Nephron (organoid): ENCODE measurements at regions not wholly inside any gene's neighbourhood (a gene's known extent, or its start where the extent isn't known, plus 50 kb on each side); places are given as distances from the start of the nearest gene placed in this dataset.

Experiments
- H3K27ac Mint-ChIP-seq, 3 experiments: 2 replicates each; pipeline ENCODE4 v1.8.0; 2020; ENCODE audit warnings: mixed read lengths in 3 of 3, mild to moderate bottlenecking in 2 of 3, moderate library complexity in 1 of 3
- H3K27me3 Mint-ChIP-seq: 2 replicates; pipeline ENCODE4 v1.8.0; 2021; ENCODE audit warnings: low read depth, mild to moderate bottlenecking, moderate library complexity, mixed read lengths
- H3K36me3 Mint-ChIP-seq: 2 replicates; pipeline ENCODE4 v1.8.0; 2020; ENCODE audit warnings: low read depth, mixed read lengths
- H3K4me1 Mint-ChIP-seq: 2 replicates; pipeline ENCODE4 v1.8.0; 2020; ENCODE audit warnings: mixed read lengths
- H3K4me3 Mint-ChIP-seq, 3 experiments: 2 replicates each; pipeline ENCODE4 v1.8.0; 2020; ENCODE audit warnings: mild to moderate bottlenecking in 3 of 3, mixed read lengths in 3 of 3, moderate library complexity in 2 of 3
- H3K9me3 Mint-ChIP-seq: 2 replicates; pipeline ENCODE4 v1.8.0; 2020; ENCODE audit warnings: mixed read lengths
- TF ChIP-seq, protein P1 (sequence below), 3 experiments: fragments of 200-600 bp; sonication (generic); IDR thresholded peaks; one replicate each; pipeline ENCODE4 v1.5.0; 2021; ENCODE audit warnings: antibody characterized with exemption in 3 of 3; ENCODE audit not compliant: unreplicated experiment in 3 of 3

DNA sequence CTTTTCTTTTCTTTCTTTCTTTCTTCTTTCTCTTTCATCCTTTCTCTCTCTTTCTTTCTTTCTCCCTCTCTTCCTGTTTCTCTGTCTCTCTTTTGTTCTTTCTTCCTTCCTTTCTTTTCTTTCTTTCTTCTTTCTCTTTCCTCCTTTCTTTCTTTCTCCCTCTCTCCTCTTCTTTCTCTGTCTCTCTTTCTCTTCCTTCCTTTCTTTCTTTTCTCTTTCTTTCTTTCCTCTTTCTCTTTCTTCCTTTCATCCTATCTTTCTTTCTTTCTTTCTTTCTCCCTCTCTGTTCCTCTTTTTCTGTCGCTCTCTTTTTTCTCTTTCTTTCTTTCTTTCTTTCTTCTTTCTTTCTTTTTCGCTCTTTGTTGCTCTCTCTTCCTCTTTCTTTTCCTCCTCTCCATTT is 1149.2 kb upstream of the AUTS2 start:
- H3K4me3 Mint-ChIP-seq, result no peak overlapping the region
- TF ChIP-seq, protein P1, sequence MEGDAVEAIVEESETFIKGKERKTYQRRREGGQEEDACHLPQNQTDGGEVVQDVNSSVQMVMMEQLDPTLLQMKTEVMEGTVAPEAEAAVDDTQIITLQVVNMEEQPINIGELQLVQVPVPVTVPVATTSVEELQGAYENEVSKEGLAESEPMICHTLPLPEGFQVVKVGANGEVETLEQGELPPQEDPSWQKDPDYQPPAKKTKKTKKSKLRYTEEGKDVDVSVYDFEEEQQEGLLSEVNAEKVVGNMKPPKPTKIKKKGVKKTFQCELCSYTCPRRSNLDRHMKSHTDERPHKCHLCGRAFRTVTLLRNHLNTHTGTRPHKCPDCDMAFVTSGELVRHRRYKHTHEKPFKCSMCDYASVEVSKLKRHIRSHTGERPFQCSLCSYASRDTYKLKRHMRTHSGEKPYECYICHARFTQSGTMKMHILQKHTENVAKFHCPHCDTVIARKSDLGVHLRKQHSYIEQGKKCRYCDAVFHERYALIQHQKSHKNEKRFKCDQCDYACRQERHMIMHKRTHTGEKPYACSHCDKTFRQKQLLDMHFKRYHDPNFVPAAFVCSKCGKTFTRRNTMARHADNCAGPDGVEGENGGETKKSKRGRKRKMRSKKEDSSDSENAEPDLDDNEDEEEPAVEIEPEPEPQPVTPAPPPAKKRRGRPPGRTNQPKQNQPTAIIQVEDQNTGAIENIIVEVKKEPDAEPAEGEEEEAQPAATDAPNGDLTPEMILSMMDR (IDR thresholded peaks at IDR 0.05; ENCODE audit: unreplicated experiment in 3 of 3), result no peak
- H3K9me3 Mint-ChIP-seq, result peaks cover 9% of the 10 kb centered on the region
- H3K27me3 Mint-ChIP-seq, result peaks cover 20% of the 10 kb centered on the region
- no peak overlapping the region for H3K27ac Mint-ChIP-seq
- no peaks in the 10 kb centered on the region for H3K36me3 Mint-ChIP-seq
- no peaks in the 10 kb centered on the region for H3K4me1 Mint-ChIP-seq

DNA sequence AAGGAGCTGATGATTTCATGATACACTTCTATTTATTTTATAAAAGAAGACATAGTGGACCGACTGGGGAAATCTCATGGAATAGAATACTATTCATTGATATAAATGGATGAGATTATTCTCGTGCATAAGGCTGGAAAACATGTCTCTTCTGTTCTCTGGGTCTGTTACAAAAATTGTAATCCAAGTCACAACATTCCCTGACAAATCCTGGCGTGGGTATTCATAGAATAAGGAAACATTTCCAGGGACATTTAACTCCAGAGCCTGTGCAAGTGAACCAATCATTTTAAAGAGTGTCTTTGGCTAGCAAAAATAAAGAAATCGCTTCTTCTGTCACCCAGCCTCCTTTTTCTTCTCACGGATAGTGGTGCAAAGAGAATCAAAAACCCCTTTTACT is 1148.5 kb upstream of the AUTS2 start:
- peaks cover 20% of the 10 kb centered on the region for H3K27me3 Mint-ChIP-seq
- TF ChIP-seq, protein P1 (IDR thresholded peaks at IDR 0.05; ENCODE audit: unreplicated experiment in 3 of 3), result no peak
- H3K36me3 Mint-ChIP-seq, result no peaks in the 10 kb centered on the region
- no peak overlapping the region for H3K4me3 Mint-ChIP-seq
- no peaks in the 10 kb centered on the region for H3K4me1 Mint-ChIP-seq
- H3K27ac Mint-ChIP-seq, result no peak overlapping the region
- H3K9me3 Mint-ChIP-seq, result peaks cover 7% of the 10 kb centered on the region

DNA sequence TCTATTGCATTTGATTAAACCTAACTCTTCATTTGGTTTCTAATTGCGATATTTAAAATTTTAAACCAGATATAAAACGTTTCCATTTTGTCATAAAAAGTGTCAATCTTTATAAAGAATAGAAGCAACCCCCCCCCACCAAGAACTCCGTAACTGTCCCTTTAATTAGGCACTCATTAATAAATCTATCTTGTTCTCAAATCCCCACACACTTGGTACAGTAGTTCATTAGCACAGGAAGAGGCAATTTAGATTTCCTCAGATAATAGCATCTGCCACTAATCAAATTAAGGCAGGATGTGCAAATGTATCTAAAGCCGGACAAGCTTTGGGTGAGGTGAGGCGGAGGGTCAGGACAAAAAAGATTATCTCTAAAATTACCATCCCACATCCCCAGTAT is 1143.3 kb upstream of the AUTS2 start:
- Mint-ChIP-seq H3K4me3 (no peak overlapping the region), H3K36me3 (peaks cover 5% of the 10 kb centered on the region), H3K4me1 (no peaks in the 10 kb centered on the region), H3K27ac (no peak overlapping the region), H3K27me3 (peaks cover 16% of the 10 kb centered on the region), H3K9me3 (peaks cover 9% of the 10 kb centered on the region)
- TF ChIP-seq, protein P1 (IDR thresholded peaks at IDR 0.05; ENCODE audit: unreplicated experiment in 3 of 3), result no peak

DNA sequence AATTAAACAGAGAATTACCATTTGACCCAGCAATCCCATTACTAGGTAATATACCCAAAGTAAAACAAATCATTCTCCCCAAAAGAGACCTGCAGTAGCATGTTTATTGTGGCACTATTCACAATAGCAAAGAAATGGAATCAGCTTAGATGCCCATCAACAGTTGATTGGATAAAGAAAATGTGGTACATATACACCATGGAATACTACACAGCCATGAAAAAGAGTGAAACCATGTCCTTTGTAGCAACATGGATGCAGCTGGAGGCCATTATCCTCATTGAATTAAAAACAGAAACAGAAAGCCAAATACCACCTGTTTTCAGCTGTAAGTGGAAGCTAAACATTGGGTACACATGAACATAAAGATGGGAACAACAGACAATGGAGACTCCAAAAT is 1141.8 kb upstream of the AUTS2 start:
- no peak overlapping the region for H3K4me3 Mint-ChIP-seq
- peaks cover 5% of the 10 kb centered on the region for H3K36me3 Mint-ChIP-seq
- H3K27me3 Mint-ChIP-seq, result peaks cover 18% of the 10 kb centered on the region
- peaks cover 9% of the 10 kb centered on the region for H3K9me3 Mint-ChIP-seq
- TF ChIP-seq, protein P1 (IDR thresholded peaks at IDR 0.05; ENCODE audit: unreplicated experiment in 3 of 3), result no peak
- H3K4me1 Mint-ChIP-seq, result no peaks in the 10 kb centered on the region
- H3K27ac Mint-ChIP-seq, result no peak overlapping the region

DNA sequence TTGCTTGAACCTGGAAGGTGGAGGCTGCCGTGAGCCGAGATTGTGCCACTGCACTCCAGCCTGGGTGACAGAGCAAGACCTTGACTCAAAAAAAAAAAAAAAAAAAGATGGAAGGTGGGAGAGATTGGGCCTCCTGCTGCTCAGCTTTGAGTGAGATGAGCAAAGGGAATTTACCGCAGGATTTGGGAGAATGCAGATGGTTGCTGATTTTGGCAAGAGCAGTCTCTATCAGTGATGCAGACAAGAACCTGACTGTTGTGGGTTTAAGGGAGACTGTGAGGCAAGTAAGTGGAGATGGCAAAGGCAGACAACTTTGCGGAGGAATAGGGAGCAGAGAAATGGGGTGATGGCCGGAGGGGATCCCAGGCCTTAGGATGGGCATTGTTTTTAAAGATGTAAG is 1140.8 kb upstream of the AUTS2 start:
- Mint-ChIP-seq H3K27ac (no peak overlapping the region), H3K4me1 (no peaks in the 10 kb centered on the region), H3K36me3 (peaks cover 5% of the 10 kb centered on the region), H3K4me3 (no peak overlapping the region), H3K27me3 (peaks cover 28% of the 10 kb centered on the region), H3K9me3 (peaks cover 9% of the 10 kb centered on the region)
- TF ChIP-seq, protein P1 (IDR thresholded peaks at IDR 0.05; ENCODE audit: unreplicated experiment in 3 of 3), result no peak

DNA sequence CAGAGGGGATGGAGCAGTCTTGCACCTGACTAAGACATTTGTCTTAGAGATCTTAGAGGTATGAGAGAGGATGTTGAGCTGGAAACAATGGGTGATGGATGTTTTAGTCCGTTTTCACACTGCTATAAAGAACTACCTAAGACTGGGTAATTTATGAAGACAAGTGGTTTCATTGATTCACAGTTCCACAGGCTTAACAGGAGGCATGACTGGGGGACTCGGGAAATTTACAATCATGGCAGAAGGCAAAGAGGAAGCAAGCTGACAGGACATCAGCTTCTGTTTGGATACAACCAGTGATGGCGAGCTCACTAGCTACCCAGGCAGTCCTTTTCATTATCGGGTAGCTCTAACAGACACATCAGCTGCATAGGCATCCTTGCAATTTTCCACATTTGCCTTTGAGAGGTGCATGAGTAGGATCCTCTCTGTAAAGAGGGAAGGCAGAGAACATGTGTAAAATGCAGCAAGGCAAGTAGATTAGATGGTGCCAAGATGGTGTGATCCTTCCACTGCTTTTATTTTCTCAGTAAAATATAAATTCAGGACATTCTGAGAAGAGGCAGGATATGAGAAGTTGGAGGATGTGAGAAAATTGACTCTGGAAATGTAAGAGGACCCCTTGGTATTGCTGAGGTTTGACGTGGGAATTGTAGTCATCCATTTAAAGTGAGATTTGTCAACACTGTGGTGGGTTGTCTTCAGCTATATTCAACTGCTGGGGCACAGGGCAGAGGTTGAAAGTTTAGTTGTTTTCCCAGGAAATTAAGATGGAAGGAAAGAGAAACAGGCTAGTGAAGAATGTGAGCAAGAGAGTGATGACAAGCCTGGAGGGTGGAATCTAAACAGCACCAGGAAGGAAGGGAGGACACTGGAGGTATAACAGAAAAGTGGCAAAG is 1140.0 kb upstream of the AUTS2 start:
- TF ChIP-seq, protein P1 (IDR thresholded peaks at IDR 0.05; ENCODE audit: unreplicated experiment in 3 of 3), result no peak
- H3K27ac Mint-ChIP-seq, result no peak overlapping the region
- H3K9me3 Mint-ChIP-seq, result peaks cover 9% of the 10 kb centered on the region
- peaks cover 23% of the 10 kb centered on the region for H3K27me3 Mint-ChIP-seq
- H3K36me3 Mint-ChIP-seq, result peaks cover 5% of the 10 kb centered on the region
- no peak overlapping the region for H3K4me3 Mint-ChIP-seq
- no peaks in the 10 kb centered on the region for H3K4me1 Mint-ChIP-seq
